Small intestine (tissue), 7 donors: ENCODE measurements at regions not wholly inside any gene's neighbourhood (a gene's known extent, or its start where the extent isn't known, plus 50 kb on each side); places are given as distances from the start of the nearest gene placed in this dataset.
A peak's percentile ranks its signal among the peaks of the same experiment; 100 is the strongest.
"Not testable (repeated sequence)": the region's sequence is repeated elsewhere in the genome, so short reads cannot be mapped to it uniquely, and the experiment has no call there.

Source experiments
- DNase-seq, 2 donors: peaks; one replicate each; pipeline versions ENCODE4 v3.0.0 to v3.0.0-alpha.2; 2013
- FAIRE-seq: peaks from 2 replicates; lab custom pipeline; 2012; peaks lifted over from hg19 to GRCh38; lab: Jason Lieb, UNC
- H3K27ac ChIP-seq, 3 donors: one replicate each; pipeline ENCODE4 v1.5.1; 2013; ENCODE audit warnings: low read length in 2 of 3, mild to moderate bottlenecking in 2 of 3, control low read depth in 1 of 3, inconsistent platforms in 1 of 3, low read depth in 1 of 3, moderate library complexity in 1 of 3
- H3K27me3 ChIP-seq, 3 donors: one replicate each; pipeline ENCODE4 v1.6.1; 2013; ENCODE audit warnings: low read length in 3 of 3, inconsistent platforms in 1 of 3; ENCODE audit not compliant: control insufficient read depth in 3 of 3, insufficient read depth in 3 of 3
- H3K36me3 ChIP-seq, 3 donors: one replicate each; pipeline ENCODE4 v1.6.1; 2013; ENCODE audit warnings: low read length in 3 of 3, inconsistent platforms in 1 of 3, low read depth in 1 of 3, mild to moderate bottlenecking in 1 of 3, moderate library complexity in 1 of 3; ENCODE audit not compliant: control insufficient read depth in 3 of 3, insufficient read depth in 2 of 3
- H3K4me1 ChIP-seq, 3 donors: one replicate each; pipeline ENCODE4 v1.6.1; 2013; ENCODE audit warnings: low read length in 2 of 3, inconsistent platforms in 1 of 3, low read depth in 1 of 3, mild to moderate bottlenecking in 1 of 3, moderate library complexity in 1 of 3; ENCODE audit not compliant: control insufficient read depth in 3 of 3, insufficient read depth in 2 of 3
- H3K4me3 ChIP-seq, 3 donors: one replicate each; pipeline ENCODE4 v1.5.1; 2013; ENCODE audit warnings: low read length in 3 of 3, control low read depth in 1 of 3, inconsistent platforms in 1 of 3, low read depth in 1 of 3, mild to moderate bottlenecking in 1 of 3, moderate library complexity in 1 of 3
- H3K9me3 ChIP-seq, 2 donors: one replicate each; pipeline ENCODE4 v1.6.1; 2013; ENCODE audit warnings: low read depth in 1 of 2, low read length in 1 of 2; ENCODE audit not compliant: control insufficient read depth in 2 of 2, insufficient read depth in 1 of 2
- WGBS, 3 donors: extraction: QIAGEN DNeasy Blood & Tissue Kit; methylation state at CpG; one replicate each; pipeline ENCODE4 v1.1.7; 2013; 5-methylcytosine and 5-hydroxymethylcytosine counted together
- donor health status: healthy with polysubstance abuse.
- donor health status: control.
- donor health status: control.
- donor health status: Bipolar disorder and iron deficiency.
- donor health status: healthy.

DNA sequence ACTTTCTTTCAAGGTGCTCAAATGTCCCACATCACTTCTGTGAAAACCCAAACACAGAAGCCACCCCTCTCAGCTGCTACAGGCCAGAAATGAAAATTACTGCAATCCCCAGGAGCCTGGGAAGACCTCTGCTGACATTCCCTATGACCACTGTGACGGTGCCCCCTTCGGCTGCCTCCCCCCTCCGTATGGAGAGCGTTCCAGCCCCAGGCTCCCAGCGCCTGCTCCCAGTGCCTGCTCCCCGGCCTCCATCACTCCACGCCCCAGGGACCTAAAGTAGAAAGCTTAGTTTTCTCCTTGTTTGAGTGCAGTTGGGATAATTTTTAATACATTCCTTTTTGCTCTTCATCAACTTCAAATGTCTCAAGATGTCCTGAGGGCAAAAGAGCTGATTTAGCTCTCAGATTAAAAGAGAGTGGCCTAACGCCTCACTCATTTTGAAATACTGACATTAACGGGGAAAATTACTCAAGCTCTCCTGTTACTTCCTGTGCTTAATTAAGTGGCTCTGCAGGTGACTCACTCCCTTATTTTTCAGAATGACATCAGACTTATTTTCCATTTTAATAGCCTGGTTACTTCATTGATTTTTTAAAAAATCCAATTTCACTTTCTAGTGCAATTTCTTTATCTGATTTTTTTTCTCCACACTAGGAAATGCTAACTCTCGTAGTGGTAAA is 112.8 kb upstream of the PLGLB2 start:
- H3K4me3 ChIP-seq, H3K9me3 ChIP-seq, H3K36me3 ChIP-seq, H3K27me3 ChIP-seq, FAIRE-seq, DNase-seq, H3K4me1 ChIP-seq, H3K27ac ChIP-seq: not testable (repeated sequence)
- WGBS, 3 donors, result 87 to 92% (median 91%) methylated on average over 8 of the region's 10 CpGs

DNA sequence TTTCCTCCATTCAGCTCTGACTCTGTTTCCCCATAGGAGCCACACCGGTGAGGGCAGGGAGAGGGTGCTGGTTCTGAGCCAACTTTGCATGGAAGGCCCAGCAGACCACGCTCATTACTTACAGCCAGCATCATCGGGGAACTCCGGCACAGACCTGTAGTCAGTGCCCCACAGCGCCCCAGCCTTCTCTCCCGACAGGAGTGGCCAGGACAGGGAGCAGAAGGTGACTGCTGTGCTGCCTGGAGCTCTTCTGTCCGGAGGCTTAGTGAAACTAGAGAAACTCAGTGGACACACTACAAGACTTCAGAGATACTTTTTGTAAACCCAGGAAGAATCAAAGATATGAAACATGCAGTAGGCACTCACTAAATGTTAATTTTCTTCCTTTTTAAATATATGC is 111.6 kb upstream of the PLGLB2 start:
- 86 to 100% (median 90%) methylated on average over 4 to 6 of the region's 7 CpGs for WGBS, 3 donors
- H3K9me3 ChIP-seq, FAIRE-seq, H3K4me3 ChIP-seq, H3K27me3 ChIP-seq, H3K4me1 ChIP-seq, DNase-seq, H3K27ac ChIP-seq, H3K36me3 ChIP-seq: not testable (repeated sequence)

DNA sequence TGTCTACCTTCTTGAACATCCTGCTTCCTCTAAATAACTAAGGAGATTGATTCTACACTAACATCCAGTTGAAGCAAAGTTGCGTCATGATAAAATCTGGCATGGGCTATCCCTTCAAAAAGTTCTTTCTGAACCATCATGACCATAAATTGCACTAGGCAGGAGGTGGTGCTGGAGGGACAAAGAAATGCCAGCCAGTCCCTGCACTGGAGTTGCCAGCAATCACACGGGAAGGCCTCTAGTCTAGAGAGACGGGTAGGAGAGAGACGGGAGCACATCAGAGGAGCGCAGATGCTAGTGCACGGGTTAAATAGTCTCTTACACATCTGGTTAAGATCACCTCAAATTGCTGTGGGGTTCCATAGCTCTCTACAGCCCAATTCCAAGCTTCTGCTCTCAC is 111.2 kb upstream of the PLGLB2 start:
- WGBS, 3 donors, result 67 to 95% (median 67%) methylated on average over 5 of the region's 6 CpGs
- not testable (repeated sequence) for H3K27me3 ChIP-seq, FAIRE-seq, DNase-seq, H3K4me1 ChIP-seq, H3K36me3 ChIP-seq, H3K27ac ChIP-seq, H3K4me3 ChIP-seq, H3K9me3 ChIP-seq

DNA sequence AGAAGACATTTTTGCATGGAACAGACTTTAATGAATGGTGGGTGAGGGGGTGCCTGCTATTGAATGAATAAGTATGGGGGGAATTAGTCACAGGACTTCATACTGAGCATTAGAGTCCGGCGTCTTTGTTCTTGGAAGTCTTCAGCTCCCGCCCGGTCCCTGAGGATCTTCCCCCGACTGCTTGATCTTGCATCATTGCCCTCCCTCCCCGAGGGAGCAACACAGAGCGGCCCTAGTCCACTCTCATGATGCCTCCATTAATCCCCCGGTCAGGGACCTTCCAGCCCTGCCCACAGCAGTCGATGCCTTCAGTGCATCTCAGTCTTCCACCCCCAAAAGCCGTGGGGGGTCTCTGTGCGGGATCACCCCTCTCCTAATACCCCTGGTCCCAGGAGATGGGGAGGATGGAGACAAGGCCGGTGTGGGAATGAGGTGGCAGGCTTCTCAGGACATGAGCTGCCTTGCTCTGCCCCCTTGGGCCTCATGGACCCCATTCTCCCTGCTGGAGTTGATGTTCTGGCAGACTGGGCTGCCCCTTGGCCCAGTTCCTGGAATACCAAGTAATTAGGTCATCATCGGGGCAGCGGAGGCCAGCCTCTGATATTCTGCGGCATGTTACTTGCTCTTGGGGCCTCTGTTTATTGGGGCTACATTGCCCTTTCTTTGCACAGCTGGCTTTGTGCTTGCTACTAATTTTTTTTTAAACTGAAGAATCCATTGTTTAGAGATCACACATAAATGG is 110.5 kb upstream of the PLGLB2 start:
- 80 to 86% (median 82%) methylated on average over 12 to 13 of the region's 15 CpGs for WGBS, 3 donors
- DNase-seq, result peak in 1 of 2 donors; percentile 1
- not testable (repeated sequence) for FAIRE-seq, H3K36me3 ChIP-seq, H3K4me1 ChIP-seq, H3K27me3 ChIP-seq, H3K4me3 ChIP-seq, H3K27ac ChIP-seq, H3K9me3 ChIP-seq

DNA sequence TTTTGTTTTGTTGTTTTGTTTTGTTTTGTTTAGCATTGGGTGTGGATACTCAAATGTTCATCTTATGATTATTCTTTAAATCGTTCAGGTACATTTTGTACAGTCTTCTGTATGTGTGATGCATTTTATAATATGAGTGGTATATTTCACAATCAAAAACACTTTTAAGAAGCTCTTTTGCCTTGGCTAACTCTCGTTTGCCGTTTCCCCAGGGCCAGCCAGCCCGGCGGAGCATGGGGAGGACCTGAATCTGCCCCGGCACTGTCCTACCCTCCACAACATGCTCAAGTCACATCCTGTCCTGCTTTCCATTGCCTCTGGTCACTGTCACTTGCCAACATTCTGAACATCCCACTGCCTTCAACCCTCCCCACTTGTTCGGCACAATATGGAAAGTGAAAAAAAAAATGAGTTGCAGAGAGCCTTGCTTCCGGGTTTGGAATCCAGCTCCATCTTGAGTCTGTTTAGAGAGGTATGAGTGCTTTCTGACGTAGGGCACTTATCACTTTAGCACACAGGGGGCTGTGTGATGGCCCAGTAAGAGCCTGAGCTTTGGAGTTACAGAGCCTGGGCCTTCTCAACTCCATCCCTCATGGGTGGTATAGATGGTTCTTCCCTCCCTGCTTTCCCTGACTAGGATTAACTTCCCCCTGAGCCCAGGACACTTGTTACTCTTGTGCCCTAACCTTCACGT is 109.6 kb upstream of the PLGLB2 start:
- not testable (repeated sequence) for H3K27me3 ChIP-seq, DNase-seq, H3K4me1 ChIP-seq, H3K4me3 ChIP-seq, H3K9me3 ChIP-seq, FAIRE-seq, H3K36me3 ChIP-seq, H3K27ac ChIP-seq
- WGBS, 3 donors, result 75 to 86% (median 83%) methylated on average over 9 to 10 of the region's 10 CpGs

DNA sequence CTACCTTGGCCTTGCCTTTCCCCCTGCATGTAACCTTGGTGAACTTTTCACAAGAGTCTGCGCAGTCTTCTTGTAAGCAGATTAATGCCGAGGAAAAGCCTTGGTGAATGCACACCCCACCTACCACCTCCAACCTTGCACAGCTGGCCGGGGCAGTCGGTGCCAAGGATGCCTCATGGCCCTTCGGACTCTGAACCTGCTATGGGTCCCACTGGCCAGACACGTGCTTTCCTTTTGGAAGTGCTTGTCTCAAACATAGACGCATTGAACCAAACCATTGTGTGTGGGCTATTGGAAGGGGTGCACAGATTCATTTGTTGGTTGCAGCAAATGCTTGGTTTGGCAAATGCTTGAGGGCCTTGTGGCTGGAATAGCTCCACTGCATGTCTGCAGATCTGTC is 109.0 kb upstream of the PLGLB2 start:
- H3K27ac ChIP-seq, H3K9me3 ChIP-seq, H3K4me3 ChIP-seq, H3K4me1 ChIP-seq, H3K27me3 ChIP-seq, DNase-seq, FAIRE-seq, H3K36me3 ChIP-seq: not testable (repeated sequence)
- WGBS, 3 donors, result 75 to 100% (median 94%) methylated on average over 1 to 3 of the region's 7 CpGs

DNA sequence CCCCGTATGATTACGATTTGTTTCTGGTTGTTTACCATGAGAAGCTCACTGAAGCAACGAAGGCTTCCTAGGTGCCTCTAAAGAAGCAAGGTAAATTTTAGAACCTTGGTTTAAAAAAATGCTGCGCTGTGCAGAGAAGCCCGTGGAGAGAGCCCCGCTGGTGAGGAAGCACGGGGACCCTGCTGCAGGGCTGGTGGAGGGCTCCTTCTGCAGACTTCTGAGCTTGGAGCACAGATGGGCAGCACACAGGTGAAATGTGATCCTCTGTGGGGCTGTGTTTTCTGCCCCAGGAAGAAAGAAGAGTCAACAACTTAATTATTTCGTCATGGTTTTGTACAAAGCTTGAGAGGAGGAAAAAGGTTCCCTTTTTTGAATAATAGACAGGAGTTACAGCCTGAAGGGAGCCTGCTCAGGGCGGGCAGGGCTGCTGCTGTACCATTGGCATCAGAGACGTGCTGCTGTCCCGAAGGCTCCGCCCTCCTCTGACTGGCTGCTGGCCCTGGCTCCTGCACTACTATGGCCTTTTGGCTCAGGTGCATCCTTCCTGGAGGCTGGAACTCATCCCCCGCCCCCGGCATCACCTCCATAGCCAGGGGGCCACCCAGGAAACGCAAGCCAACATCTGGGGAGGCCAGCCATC is 108.0 kb upstream of the PLGLB2 start:
- not testable (repeated sequence) for H3K36me3 ChIP-seq, FAIRE-seq, H3K9me3 ChIP-seq, H3K27me3 ChIP-seq, H3K27ac ChIP-seq, H3K4me1 ChIP-seq, H3K4me3 ChIP-seq, DNase-seq
- 55 to 81% (median 80%) methylated on average over 8 to 11 of the region's 15 CpGs for WGBS, 3 donors

DNA sequence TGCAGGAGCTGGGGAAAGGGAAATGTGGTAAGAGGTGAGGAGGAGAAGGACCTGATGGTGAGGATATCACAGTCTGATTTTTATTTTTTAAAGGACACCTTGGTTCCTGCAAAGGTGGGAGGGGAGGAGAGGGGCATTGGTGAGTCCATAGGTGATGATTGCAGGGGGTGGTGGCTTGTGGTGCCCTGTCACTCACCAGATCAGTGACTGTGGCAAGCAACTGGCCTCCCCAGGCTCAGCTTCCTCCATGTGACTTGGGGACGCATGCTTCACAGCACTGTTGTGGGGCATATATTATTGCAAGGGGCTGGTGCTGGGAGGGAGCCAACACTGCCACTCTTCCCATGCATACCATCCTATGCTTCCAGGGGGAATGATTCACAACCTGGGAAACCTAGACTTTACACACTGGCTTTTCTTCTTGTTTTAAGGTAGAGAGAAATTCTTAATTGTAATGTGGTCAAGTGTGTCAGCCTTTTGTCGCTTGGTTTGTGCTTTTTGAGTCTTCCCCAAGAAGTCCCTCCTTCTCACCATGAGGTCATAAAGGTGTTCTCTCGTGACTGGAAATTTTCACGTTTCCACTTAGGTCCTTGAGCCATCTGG is 106.8 kb upstream of the PLGLB2 start:
- not testable (repeated sequence) for DNase-seq, H3K9me3 ChIP-seq, H3K27ac ChIP-seq, H3K36me3 ChIP-seq, H3K4me1 ChIP-seq, H3K4me3 ChIP-seq, H3K27me3 ChIP-seq, FAIRE-seq
- 85 to 95% (median 88%) methylated on average over 3 of the region's 4 CpGs for WGBS, 3 donors
